HCT116 (cell line): ENCODE measurements at regions not wholly inside any gene's neighbourhood (a gene's known extent, or its start where the extent isn't known, plus 50 kb on each side); places are given as distances from the start of the nearest gene placed in this dataset.

Experiments used
- ATAC-seq: fragments of 200-7000 bp; cut with Tn5 transposase; 2 replicates; pipeline ENCODE4 v1.9.1; 2020; ENCODE audit warnings: mild to moderate bottlenecking, moderate library complexity
- BruUV-seq: library from RNA; stranded (reverse); fragments of 400-500 nt; replicated peaks from 2 replicates; lab custom pipeline; 2021; lab: Mats Ljungman, UMichigan
- CTCF ChIA-PET: fragments of 300-600 bp; sonication (Branson Sonifier 250); formaldehyde crosslinking; loops from one replicate; lab custom pipeline; 2021; ENCODE audit warnings: antibody characterized with exemption; lab: Charles Lee
- POLR2A ChIA-PET: fragments of 300-600, 350-600 bp; sonication (Branson Sonifier 250); formaldehyde crosslinking; loops from one replicate; lab custom pipeline; 2021; ENCODE audit warnings: antibody characterized with exemption; lab: Charles Lee
- RAD21 ChIA-PET, 2 experiments: fragments of 300-600 bp; sonication (Branson Sonifier 250); formaldehyde crosslinking; loops; one replicate each; lab custom pipeline; 2023; ENCODE audit warnings: low total read pairs in 2 of 2; ENCODE audit not compliant: uncharacterized antibody in 2 of 2, unreplicated experiment in 2 of 2, low non-redundant PET in 1 of 2; lab: Charles Lee
- DNase-seq: peaks from one replicate; pipeline ENCODE4 v3.0.0-alpha.2; 2010; ENCODE audit warnings: low read depth, low spot score
- H2AFZ ChIP-seq: fragments of 200-600 bp; shearing (Covaris generic), sonication (generic); 2 replicates; pipeline ENCODE4 v1.6.1; 2017; ENCODE audit warnings: low read depth, mixed run types, mixed read lengths, antibody characterized with exemption, low read length; ENCODE audit not compliant: poor library complexity, severe bottlenecking
- H3K27ac ChIP-seq: 2 replicates; pipeline ENCODE4 v1.5.1; 2012; ENCODE audit warnings: low read depth, low read length
- H3K27me3 ChIP-seq: fragments of 200-600 bp; sonication (generic); 2 replicates; pipeline ENCODE4 v1.6.1; 2016; ENCODE audit warnings: mixed run types, low read length, mixed read lengths; ENCODE audit not compliant: insufficient read depth
- H3K36me3 ChIP-seq, 2 experiments: fragments of 200-500 bp in 1 of 2; fragments of 200-600 bp in 1 of 2; sonication (Bioruptor generic) in 1 of 2; sonication (generic) in 1 of 2; 2 replicates each; pipeline versions ENCODE4 v1.5.1 to v1.6.1; 2014 to 2016; ENCODE audit warnings: low read length in 2 of 2, inconsistent platforms in 1 of 2, mixed read lengths in 1 of 2, mixed run types in 1 of 2; ENCODE audit not compliant: insufficient read depth in 2 of 2, control insufficient read depth in 1 of 2
- H3K4me1 ChIP-seq, 2 experiments: fragments of 200-600 bp in 1 of 2; sonication (generic) in 1 of 2; 2 replicates each; pipeline versions ENCODE4 v1.5.1 to v1.6.1; 2012 to 2017; ENCODE audit warnings: low read length in 2 of 2, inconsistent platforms in 1 of 2, mild to moderate bottlenecking in 1 of 2, mixed read lengths in 1 of 2, mixed run types in 1 of 2, moderate library complexity in 1 of 2; ENCODE audit not compliant: insufficient read depth in 2 of 2, control insufficient read depth in 1 of 2
- H3K4me2 ChIP-seq: fragments of 200-600 bp; sonication (generic); 2 replicates; pipeline ENCODE4 v1.6.1; 2017; ENCODE audit warnings: mixed run types, low read length, mixed read lengths
- H3K4me3 ChIP-seq, 2 experiments: fragments of 200-600 bp in 1 of 2; sonication (generic) in 1 of 2; replicated peaks in 1 of 2; 2 replicates each; pipeline ENCODE4 v1.5.1; 2011 to 2016; ENCODE audit warnings: low read length in 2 of 2, control low read depth in 1 of 2, low read depth in 1 of 2, mild to moderate bottlenecking in 1 of 2, mixed read lengths in 1 of 2, mixed run types in 1 of 2
- H3K79me2 ChIP-seq: fragments of 200-600 bp; sonication (generic); 2 replicates; pipeline ENCODE4 v1.6.1; 2017; ENCODE audit warnings: mild to moderate bottlenecking, mixed run types, low read length, moderate library complexity, mixed read lengths; ENCODE audit not compliant: insufficient read depth
- H3K9ac ChIP-seq: fragments of 200-600 bp; sonication (generic); 2 replicates; pipeline ENCODE4 v1.6.1; 2016; ENCODE audit warnings: low read length, mixed read lengths
- H3K9me2 ChIP-seq: fragments of 200-600 bp; sonication (generic), shearing (Covaris generic); 2 replicates; pipeline ENCODE4 v1.6.1; 2017; ENCODE audit warnings: mixed run types, mild to moderate bottlenecking, moderate library complexity; ENCODE audit not compliant: insufficient read depth
- H3K9me3 ChIP-seq, 2 experiments: fragments of 200-500 bp in 1 of 2; fragments of 200-600 bp in 1 of 2; sonication (Bioruptor generic) in 1 of 2; sonication (generic) in 1 of 2; 2 replicates each; pipeline ENCODE4 v1.6.1; 2014 to 2017; ENCODE audit warnings: low read length in 2 of 2, mixed read lengths in 2 of 2, inconsistent platforms in 1 of 2, low read depth in 1 of 2, mild to moderate bottlenecking in 1 of 2, mixed run types in 1 of 2, moderate library complexity in 1 of 2; ENCODE audit not compliant: control insufficient read depth in 1 of 2, insufficient read depth in 1 of 2
- H4K20me1 ChIP-seq: fragments of 200-600 bp; sonication (generic), shearing (Covaris generic); 2 replicates; pipeline ENCODE4 v1.6.1; 2017; ENCODE audit warnings: mixed run types, mild to moderate bottlenecking, moderate library complexity; ENCODE audit not compliant: insufficient read depth
- CBX3 ChIP-seq: IDR thresholded peaks from 2 replicates; pipeline ENCODE4 v1.6.1; 2012; ENCODE audit warnings: low read depth
- EZH2 ChIP-seq: fragments of 200-600 bp; sonication (generic); IDR thresholded peaks from 2 replicates; pipeline ENCODE4 v1.6.1; 2017; ENCODE audit warnings: antibody characterized with exemption, mixed run types
- EZH2phosphoT487 ChIP-seq: fragments of 200-600 bp; IDR thresholded peaks from 2 replicates; pipeline ENCODE4 v1.6.1; 2018; ENCODE audit warnings: antibody characterized with exemption, borderline replicate concordance
- POLR2A ChIP-seq: IDR thresholded peaks from 2 replicates; pipeline ENCODE4 v1.7.0; 2011; ENCODE audit warnings: borderline replicate concordance; ENCODE audit not compliant: insufficient read depth, insufficient read length; ENCODE audit errors: extremely low read depth
- intact Hi-C: fragments of 100-400 bp; cut with micrococcal nuclease; formaldehyde crosslinking; loops from 2 replicates; pipeline ENCODE4 v1.10.0; 2022
- TF ChIP-seq, protein P1 (sequence below), 3 experiments: fragments of 200-600 bp in 1 of 3; sonication (generic) in 1 of 3; IDR thresholded peaks in 2 of 3; conservative IDR thresholded peaks in 1 of 3; 2 replicates each; pipeline ENCODE4 v1.5.1; 2012 to 2017; ENCODE audit warnings: low read depth in 2 of 3, low read length in 2 of 3, antibody characterized with exemption in 1 of 3, borderline replicate concordance in 1 of 3, control low read depth in 1 of 3, mild to moderate bottlenecking in 1 of 3, mixed read lengths in 1 of 3, mixed run types in 1 of 3, moderate library complexity in 1 of 3; ENCODE audit not compliant: insufficient read depth in 1 of 3

DNA sequence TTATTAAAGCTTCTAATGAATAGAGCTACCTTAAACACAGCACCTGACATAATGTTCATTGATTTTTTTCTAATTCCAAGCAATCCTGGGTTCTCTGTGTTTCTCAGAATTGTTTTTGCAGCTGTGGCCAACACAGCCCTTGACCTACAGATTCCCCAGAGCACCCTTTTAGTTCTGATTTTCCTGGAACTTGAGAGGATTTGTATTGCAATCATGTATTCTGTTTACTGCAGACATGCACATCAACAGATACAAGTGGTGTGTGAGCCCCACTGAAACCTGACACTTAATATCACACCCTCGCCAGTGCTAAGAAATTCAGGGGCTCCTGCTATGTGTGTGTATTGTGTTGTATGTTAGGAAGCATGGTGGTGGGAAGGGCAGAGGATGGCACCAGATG, 344.2 kb upstream of the POM121L12 start:
- DNase-seq, result no peak
- Histone ChIP-seq H3K4me2 (no peak overlapping the region), H3K79me2 (no peaks in the 10 kb centered on the region), H3K9ac (no peak overlapping the region), H4K20me1 (no peaks in the 10 kb centered on the region), H3K9me3 (peaks cover 21 to 27% of the 10 kb centered on the region in 2 experiments; a peak in 2 of 4 replicates), H3K9me2 (no peaks in the 10 kb centered on the region), H3K27me3 (no peaks in the 10 kb centered on the region)
- POLR2A ChIA-PET, result no interaction called here
- no TSS peak for BruUV-seq
- TF ChIP-seq EZH2, result no peak
- TF ChIP-seq, all 23 proteins: peak for 0
- Histone ChIP-seq H3K4me3 (no peak overlapping the region), H3K4me1 (no peaks in the 10 kb centered on the region), H3K27ac (no peak overlapping the region), H3K36me3 (no peaks in the 10 kb centered on the region; a peak in 1 of 4 replicates), H2AFZ (no peak overlapping the region)
- ChIA-PET RAD21 (no interaction called here), CTCF (no interaction called here)
- intact Hi-C loops, result no loop called here
- ATAC-seq, result no peak

- POLR2A ChIA-PET, result no interaction called here
- no peaks in the 10 kb centered on the region; a peak in 1 of 4 replicates for H3K36me3 ChIP-seq
- no peak for DNase-seq
- H3K4me2 ChIP-seq, result no peak overlapping the region
- RAD21 ChIA-PET, result no interaction called here
- H4K20me1 ChIP-seq, result no peaks in the 10 kb centered on the region
- no peaks in the 10 kb centered on the region for H3K9me2 ChIP-seq
- no TSS peak for BruUV-seq
- no peak overlapping the region for H2AFZ ChIP-seq
- intact Hi-C loops, result no loop called here
- H3K9ac ChIP-seq, result no peak overlapping the region
- H3K27me3 ChIP-seq, result no peaks in the 10 kb centered on the region
- ATAC-seq, result no peak
- H3K27ac ChIP-seq, result no peak overlapping the region
- H3K9me3 ChIP-seq, result peaks cover 21 to 29% of the 10 kb centered on the region in 2 experiments; a peak in 2 of 4 replicates
- TF ChIP-seq, protein P1, sequence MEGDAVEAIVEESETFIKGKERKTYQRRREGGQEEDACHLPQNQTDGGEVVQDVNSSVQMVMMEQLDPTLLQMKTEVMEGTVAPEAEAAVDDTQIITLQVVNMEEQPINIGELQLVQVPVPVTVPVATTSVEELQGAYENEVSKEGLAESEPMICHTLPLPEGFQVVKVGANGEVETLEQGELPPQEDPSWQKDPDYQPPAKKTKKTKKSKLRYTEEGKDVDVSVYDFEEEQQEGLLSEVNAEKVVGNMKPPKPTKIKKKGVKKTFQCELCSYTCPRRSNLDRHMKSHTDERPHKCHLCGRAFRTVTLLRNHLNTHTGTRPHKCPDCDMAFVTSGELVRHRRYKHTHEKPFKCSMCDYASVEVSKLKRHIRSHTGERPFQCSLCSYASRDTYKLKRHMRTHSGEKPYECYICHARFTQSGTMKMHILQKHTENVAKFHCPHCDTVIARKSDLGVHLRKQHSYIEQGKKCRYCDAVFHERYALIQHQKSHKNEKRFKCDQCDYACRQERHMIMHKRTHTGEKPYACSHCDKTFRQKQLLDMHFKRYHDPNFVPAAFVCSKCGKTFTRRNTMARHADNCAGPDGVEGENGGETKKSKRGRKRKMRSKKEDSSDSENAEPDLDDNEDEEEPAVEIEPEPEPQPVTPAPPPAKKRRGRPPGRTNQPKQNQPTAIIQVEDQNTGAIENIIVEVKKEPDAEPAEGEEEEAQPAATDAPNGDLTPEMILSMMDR (IDR thresholded peaks at IDR 0.05 in 2 of 3, conservative IDR thresholded peaks at IDR 0.05 in 1 of 3; ENCODE audit: borderline replicate concordance in 1 of 3, insufficient read depth in 1 of 3, low read depth in 2 of 3, low read length in 2 of 3), result no peak
- no peak for TF ChIP-seq EZH2phosphoT487
- no peak for TF ChIP-seq CBX3
- TF ChIP-seq POLR2A, result no peak
- no peak overlapping the region for H3K4me3 ChIP-seq
- CTCF ChIA-PET, result no interaction called here
- no peaks in the 10 kb centered on the region for H3K4me1 ChIP-seq
- no peaks in the 10 kb centered on the region for H3K79me2 ChIP-seq
Measured at GRCh38 chr7:52689912-52690311, 345.5 kb upstream of the POM121L12 start.
